GM20000 (cell line): ENCODE measurements at regions not wholly inside any gene's neighbourhood (a gene's known extent, or its start where the extent isn't known, plus 50 kb on each side); places are given as distances from the start of the nearest gene placed in this dataset.
"Not testable (repeated sequence)": the region's sequence is repeated elsewhere in the genome, so short reads cannot be mapped to it uniquely, and the experiment has no call there.

Source experiments
- DNase-seq: peaks from one replicate; pipeline ENCODE4 v3.0.0; 2012; ENCODE audit warnings: low spot score
- CTCF ChIP-seq: IDR thresholded peaks from 2 replicates; pipeline ENCODE4 v1.5.1; 2012; ENCODE audit warnings: mild to moderate bottlenecking, control low read depth; ENCODE audit errors: extremely low read depth, missing control alignments

DNA sequence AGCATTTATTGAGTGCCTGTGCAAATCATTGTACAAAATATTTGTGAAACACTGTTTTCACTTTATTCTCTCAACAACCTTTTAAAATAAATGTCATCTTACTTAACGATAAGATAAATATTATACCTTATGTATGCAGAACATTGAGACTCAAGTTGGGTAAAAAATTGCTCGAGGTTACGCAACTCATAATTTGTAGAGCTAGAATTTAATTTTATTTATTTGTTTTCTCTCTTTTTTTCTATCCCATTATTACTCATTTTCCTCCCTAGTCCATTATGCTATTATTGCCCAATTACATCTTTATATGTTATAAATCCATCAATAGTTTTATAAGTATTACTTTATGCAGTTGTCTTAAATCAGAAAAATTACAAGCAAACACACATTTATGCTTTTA lies 77.4 kb upstream of the ELOVL5 start:
- TF ChIP-seq CTCF, result no peak
- no peak for DNase-seq

DNA sequence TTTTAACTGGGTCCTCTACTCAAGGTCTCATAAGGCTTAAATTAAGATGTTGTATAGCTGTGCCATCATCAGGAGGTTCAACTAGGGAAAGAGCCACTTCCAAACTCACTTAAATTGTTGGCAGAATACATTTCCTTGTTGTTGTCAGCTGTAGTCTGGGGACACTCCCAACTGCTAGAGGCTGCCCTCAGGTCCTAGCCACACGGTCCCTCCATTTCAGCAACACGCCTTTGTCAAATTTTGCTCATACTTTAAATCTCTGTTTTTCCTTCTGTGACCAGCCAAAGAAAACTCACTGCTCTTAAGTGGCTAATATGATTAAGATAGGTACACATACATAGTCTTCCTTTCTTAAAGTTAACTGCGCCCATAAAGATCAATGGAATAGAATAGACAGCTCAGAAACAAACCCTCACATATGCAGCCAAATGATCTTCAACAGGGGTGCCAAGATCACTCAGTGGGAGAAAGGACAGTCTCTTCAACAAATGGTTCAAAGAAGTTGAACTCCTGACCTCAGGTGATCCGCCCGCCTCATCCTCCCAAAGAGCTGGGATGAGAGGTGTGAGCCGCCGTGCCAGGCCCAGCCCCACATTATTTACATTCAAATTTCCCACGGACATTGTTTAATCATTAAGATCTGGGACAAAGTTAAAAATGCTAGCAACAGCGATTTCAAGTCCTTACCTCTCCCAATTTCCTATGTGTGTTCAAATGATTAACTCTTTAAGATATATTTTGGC lies 76.4 kb upstream of the ELOVL5 start:
- no peak for DNase-seq
- no peak for TF ChIP-seq CTCF

GRCh38 chr6:53424300-53424699 lies 75.5 kb upstream of the ELOVL5 start:
- DNase-seq, result no peak
- TF ChIP-seq CTCF, result no peak

DNA sequence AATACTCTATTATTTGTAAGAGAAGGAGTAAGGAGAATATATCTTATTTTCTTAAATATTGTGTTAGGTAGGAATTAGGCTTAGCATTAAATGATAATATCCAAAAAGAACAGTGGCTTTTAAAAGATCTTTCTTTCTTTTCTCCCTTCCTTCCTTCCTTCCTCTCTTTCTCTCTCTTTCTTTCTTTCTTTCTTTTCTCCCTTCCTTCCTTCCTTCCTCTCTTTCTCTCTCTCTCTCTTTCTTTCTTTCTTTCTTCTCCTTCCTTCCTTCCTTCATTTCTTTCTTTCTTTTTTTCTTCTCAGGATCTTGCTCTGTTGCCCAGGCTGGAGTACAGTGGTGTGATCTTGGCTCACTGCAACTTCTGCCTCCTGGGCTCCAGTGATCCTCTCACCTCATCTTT lies 74.8 kb upstream of the ELOVL5 start:
- DNase-seq, result not testable (repeated sequence)

DNA sequence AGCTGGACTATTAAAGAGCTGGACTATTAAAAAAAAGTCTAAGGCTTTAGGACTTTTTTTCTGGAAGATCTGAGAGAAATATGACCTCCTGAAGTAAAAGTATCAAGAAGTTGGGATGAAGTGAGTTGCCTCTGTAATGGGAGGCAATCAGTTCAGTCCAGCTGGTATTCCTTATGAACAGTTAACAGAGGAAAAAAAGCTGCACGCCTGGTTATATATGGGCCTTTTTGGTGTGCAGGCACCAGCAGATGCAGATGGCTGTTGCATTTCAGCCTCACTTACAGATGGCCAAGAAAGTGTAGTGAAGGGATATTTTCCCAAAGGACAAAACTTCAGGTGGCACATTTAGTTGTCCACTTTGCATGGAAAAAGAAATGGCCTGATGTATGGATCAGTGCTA lies 70.3 kb upstream of the ELOVL5 start:
- no peak for TF ChIP-seq CTCF

DNA sequence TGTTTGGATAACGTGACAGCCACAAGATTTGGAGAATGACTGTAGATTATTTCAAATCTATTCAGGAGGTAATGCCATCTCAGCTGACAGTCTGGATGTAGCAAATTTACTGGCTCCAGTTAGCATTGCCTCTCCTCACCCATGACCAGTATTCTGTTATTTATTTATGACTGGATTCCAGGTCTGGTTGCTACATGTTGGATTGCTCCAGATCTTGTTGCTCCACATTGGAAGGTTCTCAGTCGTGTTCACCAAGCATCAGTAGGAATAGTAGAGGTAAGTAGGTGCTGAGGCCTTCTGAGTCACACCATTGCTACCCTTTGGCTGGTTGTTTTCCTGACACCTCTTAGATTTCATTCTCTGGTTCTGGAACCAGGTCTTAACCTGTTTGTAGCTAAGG lies 69.5 kb upstream of the ELOVL5 start:
- no peak for DNase-seq
- TF ChIP-seq CTCF, result no peak

More for the DNA sequence above, 70.3 kb upstream of the ELOVL5 start:
- no peak for DNase-seq

DNA sequence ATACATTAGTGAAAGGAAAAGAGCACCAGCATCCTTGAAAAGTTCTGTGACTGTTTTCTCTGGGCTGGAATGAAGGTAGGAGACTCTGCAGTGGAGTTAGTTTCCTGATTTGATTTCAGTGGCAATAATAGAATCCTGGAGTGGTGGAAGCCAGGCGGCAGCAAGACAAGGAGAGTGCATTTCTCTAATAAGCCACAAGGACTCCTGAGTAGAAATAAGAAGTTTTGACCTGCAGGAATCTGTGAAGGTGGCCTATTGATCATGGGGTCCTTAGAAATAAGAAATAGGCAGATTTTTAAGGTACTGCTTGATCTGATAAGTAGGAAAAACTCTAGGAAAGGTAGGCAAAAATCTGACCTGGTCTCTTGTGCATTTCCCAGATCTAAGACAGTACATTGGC lies 68.4 kb upstream of the ELOVL5 start:
- no peak for DNase-seq
- no peak for TF ChIP-seq CTCF

DNA sequence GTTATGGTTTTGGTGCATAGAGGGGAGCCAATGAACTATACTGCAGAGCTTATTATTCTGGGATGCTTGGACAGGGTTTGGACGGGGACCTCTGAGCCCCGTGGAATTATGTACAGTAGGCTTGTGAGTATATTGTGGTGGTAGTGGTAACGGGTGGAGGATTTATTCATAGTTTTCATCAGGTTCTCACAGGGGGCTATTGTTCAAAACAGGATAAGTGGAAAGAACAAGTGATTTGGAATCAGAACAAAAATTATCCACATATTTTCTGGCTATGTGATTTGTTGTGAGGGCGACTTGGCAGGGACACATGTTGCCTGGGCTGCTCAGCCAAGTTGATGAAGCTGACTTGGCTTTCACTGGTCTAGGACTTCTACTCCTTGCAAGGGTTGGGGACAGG lies 64.6 kb upstream of the ELOVL5 start:
- DNase-seq, result no peak
- no peak for TF ChIP-seq CTCF
